K562 (cell line): ENCODE measurements at regions not wholly inside any gene's neighbourhood (a gene's known extent, or its start where the extent isn't known, plus 50 kb on each side); places are given as distances from the start of the nearest gene placed in this dataset.

Source experiments
- ATF7 ChIP-seq: fragments of 450-650 bp; IDR thresholded peaks from 2 replicates; pipeline ENCODE4 v1.7.1; 2014; ENCODE audit warnings: mild to moderate bottlenecking, moderate library complexity
- CBX2 ChIP-seq: fragments of 200-600 bp; sonication (generic); IDR thresholded peaks from one replicate; pipeline ENCODE4 v1.6.1; 2012; ENCODE audit warnings: mild to moderate bottlenecking, low read length, inconsistent platforms; ENCODE audit not compliant: insufficient read depth, poor library complexity, severe bottlenecking
- HDAC2 ChIP-seq: fragments of 450-650 bp; IDR thresholded peaks from 2 replicates; pipeline ENCODE4 v1.6.1; 2016; ENCODE audit warnings: mild to moderate bottlenecking
- HMGN3 ChIP-seq: IDR thresholded peaks from 2 replicates; pipeline ENCODE4 v1.6.1; 2011; ENCODE audit warnings: borderline replicate concordance, low read depth, mild to moderate bottlenecking, mixed read lengths, low read length; ENCODE audit not compliant: insufficient read length; ENCODE audit errors: extremely low read depth
- HMGXB4 ChIP-seq: sonication (generic); formaldehyde crosslinking; IDR thresholded peaks from 2 replicates; pipeline ENCODE4 v1.8.1; 2023; ENCODE audit warnings: mild to moderate bottlenecking, missing genetic modification reagents
- ILK ChIP-seq: fragments of 450-650 bp; IDR thresholded peaks from 2 replicates; pipeline ENCODE4 v1.6.1; 2016; ENCODE audit warnings: missing genetic modification characterization, low read depth, mild to moderate bottlenecking, missing compliant biosample characterization, moderate library complexity, borderline replicate concordance
- KDM1A ChIP-seq, 2 experiments: fragments of 450-650 bp; IDR thresholded peaks; 2 replicates each; pipeline ENCODE4 v1.6.1; 2016; ENCODE audit warnings: mild to moderate bottlenecking in 2 of 2
- KLF1 ChIP-seq: fragments of 450-650 bp; IDR thresholded peaks from 2 replicates; pipeline ENCODE4 v1.6.1; 2016; ENCODE audit warnings: missing genetic modification characterization, missing compliant biosample characterization
- MBD1 ChIP-seq: fragments of 250-450 bp; sonication (Bioruptor Pico); IDR thresholded peaks from 2 replicates; pipeline ENCODE4 v1.8.0; 2022; ENCODE audit warnings: inconsistent platforms
- NR0B1 ChIP-seq: fragments of 450-650 bp; IDR thresholded peaks from one replicate; pipeline ENCODE4 v1.6.1; 2018; ENCODE audit warnings: mild to moderate bottlenecking, moderate library complexity; ENCODE audit not compliant: partially characterized antibody
- RBM15 ChIP-seq: fragments of 200-400 bp; formaldehyde crosslinking; IDR thresholded peaks from 2 replicates; pipeline ENCODE4 v1.6.1; 2018; ENCODE audit warnings: mild to moderate bottlenecking, low read length, moderate library complexity; ENCODE audit not compliant: insufficient read depth
- RFX5 ChIP-seq: IDR thresholded peaks from 2 replicates; pipeline ENCODE4 v1.6.1; 2011; ENCODE audit warnings: low read depth, mild to moderate bottlenecking, improper control_type of control experiment, low read length
- TEAD4 ChIP-seq, 2 experiments: sonication (generic) in 1 of 2; formaldehyde crosslinking in 1 of 2; IDR thresholded peaks; 2 replicates each; pipeline versions ENCODE4 v1.6.1 to v1.8.0; 2012 to 2022; ENCODE audit warnings: borderline replicate concordance in 1 of 2, inconsistent platforms in 1 of 2, low read length in 1 of 2, mild to moderate bottlenecking in 1 of 2, missing genetic modification reagents in 1 of 2
- WHSC1 ChIP-seq: IDR thresholded peaks from one replicate; pipeline ENCODE4 v1.6.1; 2012; ENCODE audit warnings: low read length, control low read depth, inconsistent platforms
- ZBTB43 ChIP-seq: sonication (generic); formaldehyde crosslinking; IDR thresholded peaks from 2 replicates; pipeline ENCODE4 v1.8.0; 2023; ENCODE audit warnings: mild to moderate bottlenecking, missing genetic modification reagents
- ZKSCAN3 ChIP-seq: fragments of 250-450 bp; sonication (Bioruptor Pico); IDR thresholded peaks from 2 replicates; pipeline ENCODE4 v1.4.0; 2020
- ZNF280B ChIP-seq: fragments of 250-450 bp; sonication (Bioruptor Pico); IDR thresholded peaks from 2 replicates; pipeline ENCODE4 v1.5.1; 2021; ENCODE audit warnings: mild to moderate bottlenecking
- ZNF655 ChIP-seq: fragments of 250-450 bp; sonication (Bioruptor Pico); IDR thresholded peaks from 2 replicates; pipeline ENCODE4 v1.5.0; 2021

- TF ChIP-seq ZNF280B = no peak
- TF ChIP-seq HDAC2 = peak; percentile 73
- TF ChIP-seq ATF7 = peak; percentile 57; the same call in 1 of the 2 replicates
- no peak for TF ChIP-seq KLF1
- TF ChIP-seq MBD1 (CRISPR knock-in tag) = no peak
- peak in 1 of 2 experiments; percentile 44; a peak in 1 of 4 replicates for TF ChIP-seq KDM1A (IDR thresholded peaks at IDR 0.05)
- TF ChIP-seq NR0B1 = no peak
- peak; percentile 38; the same call in 1 of the 2 replicates for TF ChIP-seq TEAD4 (IDR thresholded peaks at IDR 0.05; ENCODE audit: low read length)
- no peak for TF ChIP-seq TEAD4 (CRISPR knock-in tag; IDR thresholded peaks at IDR 0.05; ENCODE audit: borderline replicate concordance)
- no peak for TF ChIP-seq WHSC1
- TF ChIP-seq RBM15 = no peak
- no peak for TF ChIP-seq HMGN3
- TF ChIP-seq ILK = no peak
- no peak for TF ChIP-seq ZNF655
- TF ChIP-seq HMGXB4 = peak; percentile 76; the same call in 1 of the 2 replicates
- no peak for TF ChIP-seq ZBTB43
- TF ChIP-seq CBX2 = no peak
- no peak for TF ChIP-seq ZKSCAN3 (CRISPR knock-in tag)
- TF ChIP-seq RFX5 = no peak
Observed at GRCh38 chr6:27693766-27694546, 218.2 kb downstream of the OR2B2 start (continued).
